T-helper 1 cell treated with Interleukin-12 subunit alpha and Interleukin-12 subunit beta and Interleukin-4 antibody, amounts not matched to agents 30 μg/mL and 1 μg/mL, for 36 hours (primary cell): ENCODE measurements at regions not wholly inside any gene's neighbourhood (a gene's known extent, or its start where the extent isn't known, plus 50 kb on each side); places are given as distances from the start of the nearest gene placed in this dataset.

Source experiments
- H3K27ac Mint-ChIP-seq: one replicate; pipeline ENCODE4 v1.8.0; 2021; ENCODE audit warnings: mild to moderate bottlenecking, mixed read lengths
- H3K27me3 Mint-ChIP-seq: one replicate; pipeline ENCODE4 v1.8.0; 2021; ENCODE audit warnings: low read depth, mixed read lengths
- H3K36me3 Mint-ChIP-seq: one replicate; pipeline ENCODE4 v1.8.0; 2021; ENCODE audit warnings: low read depth, mixed read lengths
- H3K4me1 Mint-ChIP-seq: one replicate; pipeline ENCODE4 v1.8.0; 2021; ENCODE audit warnings: low read depth, mixed read lengths
- H3K4me3 Mint-ChIP-seq: one replicate; pipeline ENCODE4 v1.8.0; 2021; ENCODE audit warnings: mild to moderate bottlenecking, moderate library complexity, mixed read lengths
- H3K9me3 Mint-ChIP-seq: one replicate; pipeline ENCODE4 v1.8.0; 2021; ENCODE audit warnings: mixed read lengths

GRCh38 chr17:31595076-31595475, 203.6 kb downstream of the RAB11FIP4 start:
- Mint-ChIP-seq H3K27me3 (no peaks in the 10 kb centered on the region), H3K4me3 (no peak overlapping the region), H3K9me3 (no peaks in the 10 kb centered on the region), H3K27ac (no peak overlapping the region), H3K36me3 (no peaks in the 10 kb centered on the region), H3K4me1 (no peaks in the 10 kb centered on the region)

- no peaks in the 10 kb centered on the region for H3K9me3 Mint-ChIP-seq
- no peak overlapping the region for H3K4me3 Mint-ChIP-seq
- no peaks in the 10 kb centered on the region for H3K4me1 Mint-ChIP-seq
- H3K36me3 Mint-ChIP-seq, result no peaks in the 10 kb centered on the region
- no peak overlapping the region for H3K27ac Mint-ChIP-seq
- no peaks in the 10 kb centered on the region for H3K27me3 Mint-ChIP-seq
Observed at GRCh38 chr17:31594416-31594815, 202.9 kb downstream of the RAB11FIP4 start.

GRCh38 chr17:31593806-31594205, 202.3 kb downstream of the RAB11FIP4 start:
- no peaks in the 10 kb centered on the region for H3K36me3 Mint-ChIP-seq
- H3K4me1 Mint-ChIP-seq, result no peaks in the 10 kb centered on the region
- H3K27ac Mint-ChIP-seq, result no peak overlapping the region
- H3K9me3 Mint-ChIP-seq, result no peaks in the 10 kb centered on the region
- H3K27me3 Mint-ChIP-seq, result no peaks in the 10 kb centered on the region
- no peak overlapping the region for H3K4me3 Mint-ChIP-seq

- H3K27ac Mint-ChIP-seq, result no peak overlapping the region
- H3K36me3 Mint-ChIP-seq, result no peaks in the 10 kb centered on the region
Observed at GRCh38 chr17:31591924-31592323, 200.4 kb downstream of the RAB11FIP4 start.

GRCh38 chr17:31588512-31588911, 197.0 kb downstream of the RAB11FIP4 start:
- no peak overlapping the region for H3K4me3 Mint-ChIP-seq
- no peaks in the 10 kb centered on the region for H3K27me3 Mint-ChIP-seq
- no peaks in the 10 kb centered on the region for H3K36me3 Mint-ChIP-seq
- no peak overlapping the region for H3K27ac Mint-ChIP-seq
- H3K4me1 Mint-ChIP-seq, result no peaks in the 10 kb centered on the region
- H3K9me3 Mint-ChIP-seq, result no peaks in the 10 kb centered on the region

More at GRCh38 chr17:31591924-31592323, 200.4 kb downstream of the RAB11FIP4 start:
- Mint-ChIP-seq H3K4me3 (no peak overlapping the region), H3K27me3 (no peaks in the 10 kb centered on the region), H3K9me3 (no peaks in the 10 kb centered on the region), H3K4me1 (no peaks in the 10 kb centered on the region)

- Mint-ChIP-seq H3K36me3 (no peaks in the 10 kb centered on the region), H3K4me3 (no peak overlapping the region), H3K27ac (no peak overlapping the region), H3K4me1 (no peaks in the 10 kb centered on the region), H3K9me3 (no peaks in the 10 kb centered on the region), H3K27me3 (no peaks in the 10 kb centered on the region)
Observed at GRCh38 chr17:31588034-31588433, 196.6 kb downstream of the RAB11FIP4 start.
